Epithelial cell of esophagus (primary cell): ENCODE measurements at regions not wholly inside any gene's neighbourhood (a gene's known extent, or its start where the extent isn't known, plus 50 kb on each side); places are given as distances from the start of the nearest gene placed in this dataset.

Source experiments
- DNase-seq: peaks from one replicate; pipeline ENCODE4 v3.0.0; 2010; ENCODE audit warnings: low read depth
- H3K4me3 ChIP-seq: 2 replicates; pipeline ENCODE4 v1.5.1; 2011; ENCODE audit warnings: mild to moderate bottlenecking, low read length, control low read depth
- TF ChIP-seq, protein P1 (sequence below): IDR thresholded peaks from 2 replicates; pipeline ENCODE4 v1.5.1; 2011; ENCODE audit warnings: low read depth, mild to moderate bottlenecking, low read length, control low read depth, inconsistent platforms; ENCODE audit not compliant: insufficient read depth; ENCODE audit errors: missing control alignments

DNA sequence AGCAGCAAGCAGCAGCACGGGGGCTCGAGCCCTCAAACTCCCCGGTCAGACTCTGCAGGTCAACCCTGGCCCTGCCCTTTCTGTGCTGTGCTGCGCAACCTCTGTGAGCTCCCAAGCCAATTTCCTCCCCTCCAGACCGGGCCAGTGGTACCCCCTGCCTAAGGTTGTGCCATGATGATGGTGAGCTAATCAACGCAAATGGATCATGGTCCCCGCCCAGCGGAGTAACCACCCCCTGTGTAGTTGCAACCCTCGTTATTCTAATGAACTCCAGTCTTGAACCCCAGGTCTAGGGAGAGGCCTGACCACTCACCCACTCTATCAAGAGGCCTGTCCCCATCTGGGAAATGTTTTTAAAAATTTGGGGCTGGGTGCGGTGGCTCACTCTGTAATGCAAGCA lies 201.8 kb upstream of the FOXF1 start:
- H3K4me3 ChIP-seq, result no peak overlapping the region
- DNase-seq, result no peak
- TF ChIP-seq, protein P1, sequence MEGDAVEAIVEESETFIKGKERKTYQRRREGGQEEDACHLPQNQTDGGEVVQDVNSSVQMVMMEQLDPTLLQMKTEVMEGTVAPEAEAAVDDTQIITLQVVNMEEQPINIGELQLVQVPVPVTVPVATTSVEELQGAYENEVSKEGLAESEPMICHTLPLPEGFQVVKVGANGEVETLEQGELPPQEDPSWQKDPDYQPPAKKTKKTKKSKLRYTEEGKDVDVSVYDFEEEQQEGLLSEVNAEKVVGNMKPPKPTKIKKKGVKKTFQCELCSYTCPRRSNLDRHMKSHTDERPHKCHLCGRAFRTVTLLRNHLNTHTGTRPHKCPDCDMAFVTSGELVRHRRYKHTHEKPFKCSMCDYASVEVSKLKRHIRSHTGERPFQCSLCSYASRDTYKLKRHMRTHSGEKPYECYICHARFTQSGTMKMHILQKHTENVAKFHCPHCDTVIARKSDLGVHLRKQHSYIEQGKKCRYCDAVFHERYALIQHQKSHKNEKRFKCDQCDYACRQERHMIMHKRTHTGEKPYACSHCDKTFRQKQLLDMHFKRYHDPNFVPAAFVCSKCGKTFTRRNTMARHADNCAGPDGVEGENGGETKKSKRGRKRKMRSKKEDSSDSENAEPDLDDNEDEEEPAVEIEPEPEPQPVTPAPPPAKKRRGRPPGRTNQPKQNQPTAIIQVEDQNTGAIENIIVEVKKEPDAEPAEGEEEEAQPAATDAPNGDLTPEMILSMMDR, result no peak

DNA sequence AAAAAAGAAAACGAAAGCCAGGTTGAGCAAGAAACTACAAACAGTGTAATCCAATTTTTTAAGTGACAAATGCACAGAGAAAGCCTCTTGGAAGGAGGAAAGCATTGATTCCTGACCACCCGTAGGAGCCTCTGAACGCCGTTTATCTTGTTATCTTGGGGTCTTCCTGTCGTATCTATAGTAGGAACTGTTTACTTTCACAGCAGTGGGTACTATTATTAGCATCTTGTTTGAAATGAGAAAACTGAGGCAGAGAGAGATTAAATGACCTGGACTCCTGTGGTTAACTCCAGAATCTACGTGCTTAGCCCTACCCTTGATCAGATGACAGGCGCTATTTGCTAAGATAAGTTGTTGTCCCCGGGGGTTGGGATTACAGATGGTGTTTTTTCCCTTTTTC lies 196.7 kb upstream of the FOXF1 start:
- DNase-seq, result no peak
- TF ChIP-seq, protein P1, result no peak
- H3K4me3 ChIP-seq, result no peak overlapping the region

DNA sequence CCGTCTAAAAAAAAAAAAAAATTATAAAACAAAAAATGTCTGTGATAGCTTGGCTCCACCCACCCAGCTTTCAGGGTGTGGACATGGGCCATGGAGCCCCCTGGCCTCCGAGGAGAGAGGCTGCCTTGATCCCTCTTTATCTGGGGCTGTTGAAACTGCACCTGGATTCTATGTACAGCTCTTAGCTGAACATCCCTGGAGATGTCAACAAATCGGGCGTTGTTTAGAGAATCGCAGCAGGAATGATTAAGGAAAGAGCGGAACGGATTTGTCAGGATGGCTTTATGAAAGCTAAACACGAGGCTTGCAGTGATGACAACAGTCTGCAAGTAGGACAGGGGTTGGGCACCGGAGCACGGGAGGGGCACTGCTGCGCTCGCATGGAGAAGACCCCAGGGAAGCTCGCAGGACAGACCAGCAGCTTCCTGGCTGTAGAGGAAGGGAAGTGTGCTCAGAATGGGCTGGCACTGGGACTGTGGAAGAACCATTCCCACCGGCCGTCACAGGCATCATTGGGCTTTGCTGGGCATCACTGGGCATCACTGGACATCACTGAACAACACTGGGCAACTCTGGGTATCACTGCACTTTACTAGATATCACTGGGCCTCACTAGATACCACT lies 195.8 kb upstream of the FOXF1 start:
- no peak overlapping the region for H3K4me3 ChIP-seq
- DNase-seq, result no peak
- TF ChIP-seq, protein P1, result no peak

DNA sequence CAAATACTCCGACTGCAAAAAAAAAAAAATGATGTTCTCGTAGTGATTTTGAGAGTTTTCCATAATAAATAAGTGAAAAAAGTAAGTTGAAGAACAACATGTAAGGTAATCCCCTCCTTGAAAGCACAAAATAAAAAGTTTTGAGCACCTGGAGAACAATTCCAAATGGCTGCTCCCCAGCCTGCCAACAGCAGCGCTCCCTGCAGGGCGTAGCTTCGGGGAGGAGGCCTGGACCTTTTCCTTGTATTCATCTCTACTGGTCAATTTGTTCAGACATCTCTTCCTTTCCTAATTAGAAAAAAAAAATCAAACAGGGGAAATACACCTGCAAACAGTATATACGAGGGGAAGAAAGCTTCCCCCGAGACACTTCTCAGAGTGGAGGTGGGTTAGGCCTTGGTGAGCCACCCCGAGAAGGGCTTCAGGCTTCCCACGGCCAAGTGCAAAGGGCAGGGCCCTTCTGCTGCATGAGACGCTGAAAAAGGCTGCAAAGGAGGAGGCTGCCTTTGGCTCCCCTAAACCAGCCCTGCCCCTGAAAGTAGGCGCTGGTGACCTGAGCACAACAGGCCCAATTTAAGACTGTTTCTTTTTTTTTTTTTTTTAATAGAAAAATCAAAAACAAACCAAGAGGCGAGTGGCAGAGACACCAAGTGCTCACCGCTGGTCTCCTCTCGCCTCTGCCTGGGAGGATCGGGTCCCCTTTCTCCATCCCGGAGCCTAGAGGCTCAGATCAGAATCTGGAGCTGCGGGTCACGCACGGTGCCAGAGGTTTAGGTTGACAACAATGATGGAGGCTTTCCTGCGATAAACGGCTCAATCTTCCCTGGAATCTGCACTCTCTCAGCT lies 193.1 kb upstream of the FOXF1 start:
- H3K4me3 ChIP-seq, result no peak overlapping the region
- DNase-seq, result no peak
- TF ChIP-seq, protein P1, result no peak

DNA sequence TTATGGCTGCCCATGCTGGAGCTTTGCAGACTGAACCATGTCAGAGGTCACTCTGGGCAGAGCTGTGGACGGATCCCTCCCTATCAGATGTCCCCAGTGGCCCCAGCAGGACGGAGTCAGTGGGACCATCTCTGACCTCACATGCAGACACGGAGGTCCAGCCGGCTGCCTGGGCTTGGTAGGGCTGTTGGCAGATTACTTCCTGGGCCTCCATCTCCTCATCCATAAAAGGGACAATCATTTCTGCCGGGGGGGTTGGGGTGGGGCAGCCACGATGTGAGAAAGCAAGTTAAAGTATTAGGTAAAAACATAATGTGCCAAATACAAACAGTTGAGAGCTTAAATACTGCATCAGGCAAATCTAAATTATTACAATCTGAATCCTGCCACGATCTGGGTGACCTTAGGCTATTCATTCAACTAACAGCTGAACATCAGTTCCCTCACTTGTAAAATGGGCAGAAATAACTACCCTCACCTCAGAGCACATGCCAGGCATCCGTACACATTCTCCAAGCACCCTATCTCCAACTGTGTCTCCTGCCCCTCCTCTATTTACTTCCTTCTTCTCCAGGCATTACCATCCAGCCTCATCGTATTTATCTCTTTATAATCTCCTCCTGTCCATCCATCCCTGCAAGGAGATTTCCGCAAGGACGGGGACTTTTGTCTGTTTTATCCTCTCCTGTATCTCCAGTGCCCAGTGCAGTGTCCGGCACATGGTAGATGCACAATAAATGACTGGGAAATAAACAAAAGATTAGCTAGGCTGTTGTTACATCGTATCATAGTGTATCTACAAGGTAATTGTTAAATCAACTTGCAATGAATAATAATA lies 192.3 kb upstream of the FOXF1 start:
- no peak for DNase-seq
- TF ChIP-seq, protein P1, result no peak
- H3K4me3 ChIP-seq, result no peak overlapping the region

DNA sequence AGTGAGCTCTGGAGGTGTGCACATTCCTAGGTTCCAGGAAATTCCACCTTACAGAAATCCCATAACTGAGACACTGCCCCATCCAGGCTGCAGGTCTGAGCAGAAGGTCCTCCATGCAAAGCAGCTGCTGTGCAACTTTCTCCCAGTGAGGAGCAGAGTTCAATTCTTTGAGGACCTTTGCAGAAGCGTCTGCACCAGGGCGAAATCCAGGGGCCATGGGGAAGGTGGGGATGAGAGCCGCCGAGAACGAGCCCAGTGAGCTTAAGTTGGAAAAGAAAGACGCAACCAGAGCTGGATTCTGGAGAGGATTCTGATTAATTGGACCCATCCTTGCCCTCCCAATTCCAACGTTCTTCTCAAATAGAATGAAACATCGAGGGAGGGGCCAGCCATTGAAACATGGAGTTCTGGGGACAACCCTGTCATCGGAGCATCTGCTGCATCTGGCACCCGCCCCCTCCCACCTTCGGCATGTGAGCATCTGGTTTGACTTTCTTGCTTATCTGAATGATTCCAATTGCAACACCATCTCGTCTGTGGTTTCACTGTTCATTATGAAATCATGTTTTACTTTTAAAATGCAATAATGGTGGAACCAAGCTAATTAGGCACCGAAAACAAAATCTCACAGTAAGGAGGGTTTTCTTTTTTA lies 190.6 kb upstream of the FOXF1 start:
- H3K4me3 ChIP-seq, result no peak overlapping the region
- TF ChIP-seq, protein P1, result no peak
- no peak for DNase-seq
